Heart left ventricle (tissue), 16 donors: ENCODE measurements at regions not wholly inside any gene's neighbourhood (a gene's known extent, or its start where the extent isn't known, plus 50 kb on each side); places are given as distances from the start of the nearest gene placed in this dataset.

Source experiments
- ATAC-seq, 4 donors: fragments of 200-7000 bp; cut with Tn5 transposase; one replicate each; pipeline ENCODE4 v1.9.1; 2020 to 2022; ENCODE audit warnings: moderate library complexity in 4 of 4, mild to moderate bottlenecking in 3 of 4, moderate number of reproducible peaks in 1 of 4
- DNase-seq, 5 donors: peaks; one replicate each; pipeline ENCODE4 v3.0.0-alpha.2; 2020
- H3K27ac ChIP-seq, 12 donors: fragments of 200-600 bp; sonication (generic) in 4 of 12; one replicate each; pipeline versions ENCODE4 v1.5.0 to v1.8.0; 2016 to 2022; ENCODE audit warnings: mild to moderate bottlenecking in 2 of 12
- H3K27me3 ChIP-seq, 9 donors: fragments of 200-600 bp; sonication (generic) in 2 of 9; one replicate each; pipeline versions ENCODE4 v1.5.1 to v1.8.0; 2016 to 2022; ENCODE audit warnings: mild to moderate bottlenecking in 3 of 9
- H3K36me3 ChIP-seq, 9 donors: fragments of 200-600 bp; sonication (generic) in 2 of 9; one replicate each; pipeline versions ENCODE4 v1.5.0 to v1.8.0; 2018 to 2022; ENCODE audit warnings: mild to moderate bottlenecking in 2 of 9
- H3K4me1 ChIP-seq, 12 donors: fragments of 200-600 bp; sonication (generic) in 4 of 12; one replicate each; pipeline versions ENCODE4 v1.5.0 to v1.8.0; 2016 to 2022; ENCODE audit warnings: mild to moderate bottlenecking in 3 of 12
- H3K4me3 ChIP-seq, 12 donors: fragments of 200-600 bp; sonication (generic) in 4 of 12; one replicate each; pipeline versions ENCODE4 v1.5.0 to v1.8.0; 2017 to 2022; ENCODE audit warnings: mild to moderate bottlenecking in 9 of 12, moderate library complexity in 4 of 12
- H3K9me3 ChIP-seq, 12 donors: fragments of 200-600 bp; sonication (generic) in 4 of 12; one replicate each; pipeline versions ENCODE4 v1.5.0 to v1.8.0; 2016 to 2022; ENCODE audit warnings: mild to moderate bottlenecking in 1 of 12
- CTCF ChIP-seq, 12 donors: fragments of 200-600 bp; sonication (generic) in 4 of 12; IDR thresholded peaks; one replicate each; pipeline versions ENCODE4 v1.5.0 to v1.8.0; 2018 to 2022; ENCODE audit warnings: antibody characterized with exemption in 12 of 12, mild to moderate bottlenecking in 5 of 12
- POLR2A ChIP-seq, 2 donors: fragments of 450-650 bp; IDR thresholded peaks; one replicate each; pipeline ENCODE4 v1.6.1; 2017; ENCODE audit warnings: antibody characterized with exemption in 2 of 2, mild to moderate bottlenecking in 2 of 2, moderate library complexity in 2 of 2
- WGBS, 4 donors: extraction: QIAGEN DNeasy Blood & Tissue Kit in 2 of 4; methylation state at CpG; one replicate each; pipeline versions ENCODE4 v1.1.5 to v1.1.7; 2013 to 2018; 5-methylcytosine and 5-hydroxymethylcytosine counted together
- intact Hi-C, 10 donors: fragments of 100-400 bp; cut with DNase I; formaldehyde crosslinking; loops; one replicate each; pipeline versions ENCODE4 v1.11.1 to v1.14.2; 2022
- donor health status: ischemic (EF 13 %, LVEDD 7.1; RV severe dilation, severe dysfunction).
- donor health status: healthy with polysubstance abuse.
- donor health status: DM: no; HTN: yes; CAD: no.
- donor health status: DM: no; HTN: no; CAD: no.
- donor health status: ischemic (EF 25% LVEDD 6.9; RV normal size, moderate dysfunction).
- donor health status: ischemic (EF 25% LVEDD 5.7; RV mildly dilated, moderate dysfunction).
- donor health status: healthy.
- donor health status: DM: yes; HTN: yes; CAD: no.
- donor health status: ischemic (EF 35%, LVEDD 5.7; RV mildly dilated, moderate dysfunction).
- donor health status: nonischemic (EF 11% LVEDD 7.7; RV severe dilation, severe dysfunction).
- donor health status: DM: yes; HTN: yes; CAD: no.
- donor health status: PGD.
- donor health status: ischemic (EF 29% LVEDD 5.4; RV normal size, mild dysfunction).
- donor health status: nonischemic (EF 23%, LVEDD 6.1; RV moderate dilation, normal function).

GRCh38 chr15:47434596-47434995, 282.7 kb upstream of the SEMA6D start:
- no peak overlapping the region for H3K27ac ChIP-seq
- no peaks in the 10 kb centered on the region for H3K27me3 ChIP-seq
- 93 to 98% (median 98%) methylated on average over 2 of the region's 2 CpGs for WGBS, 4 donors
- H3K9me3 ChIP-seq: no peaks in the 10 kb centered on the region
- no peak for DNase-seq
- no peak for ATAC-seq
- H3K4me3 ChIP-seq: no peak overlapping the region
- intact Hi-C loops: no loop called here
- TF ChIP-seq POLR2A (IDR thresholded peaks at IDR 0.05) (no peak), CTCF (IDR thresholded peaks at IDR 0.05) (no peak)
- no peaks in the 10 kb centered on the region for H3K36me3 ChIP-seq
- peaks cover 0 to 11% (median 5%) of the 10 kb centered on the region in 12 donors for H3K4me1 ChIP-seq

- intact Hi-C loops: loop anchor here in 1 of 10 donors (5.0 kb wide), 1 partner anchor 40 kb away; no protein-coding TSS in a partner anchor
- DNase-seq: no peak
- no peaks in the 10 kb centered on the region for H3K36me3 ChIP-seq
- no peaks in the 10 kb centered on the region for H3K9me3 ChIP-seq
- no peak for ATAC-seq
- no peaks in the 10 kb centered on the region for H3K27me3 ChIP-seq
- TF ChIP-seq POLR2A (IDR thresholded peaks at IDR 0.05): no peak
- TF ChIP-seq CTCF (IDR thresholded peaks at IDR 0.05): no peak
- H3K27ac ChIP-seq: no peak overlapping the region
- no peak overlapping the region for H3K4me3 ChIP-seq
- H3K4me1 ChIP-seq: peaks cover 0 to 16% (median 5%) of the 10 kb centered on the region in 12 donors
Observed at GRCh38 chr15:47437491-47437890, 279.8 kb upstream of the SEMA6D start.

GRCh38 chr15:47439146-47440111, 277.9 kb upstream of the SEMA6D start:
- H3K27ac ChIP-seq: peak overlapping the region in 7 of 12 donors; percentile 1 to 41 (median 10)
- WGBS, 4 donors: 36 to 51% (median 44%) methylated on average over 5 of the region's 5 CpGs
- ATAC-seq (peak in 1 of 4 donors; percentile 36), DNase-seq (no peak)
- intact Hi-C loops: loop anchor here in 1 of 10 donors (5.0 kb wide), 1 partner anchor 42 kb away; no protein-coding TSS in a partner anchor
- TF ChIP-seq POLR2A (IDR thresholded peaks at IDR 0.05): no peak
- TF ChIP-seq CTCF (IDR thresholded peaks at IDR 0.05): no peak
- no peaks in the 10 kb centered on the region for H3K27me3 ChIP-seq
- no peak overlapping the region for H3K4me3 ChIP-seq
- H3K4me1 ChIP-seq: peaks cover 0 to 16% (median 5%) of the 10 kb centered on the region in 12 donors
- H3K9me3 ChIP-seq: peaks cover 0 to under 1% (median 0%) of the 10 kb centered on the region in 12 donors
- H3K36me3 ChIP-seq: no peaks in the 10 kb centered on the region

GRCh38 chr15:47442371-47442770, 274.9 kb upstream of the SEMA6D start:
- ATAC-seq (no peak), DNase-seq (no peak)
- WGBS, 4 donors: 90 to 100% (median 96%) methylated on average over 1 of the region's 1 CpG
- peaks cover 0 to 6% (median 0%) of the 10 kb centered on the region in 12 donors for H3K9me3 ChIP-seq
- no peaks in the 10 kb centered on the region for H3K27me3 ChIP-seq
- no peak overlapping the region for H3K27ac ChIP-seq
- H3K4me1 ChIP-seq: peaks cover 0 to 16% (median 5%) of the 10 kb centered on the region in 12 donors
- intact Hi-C loops: no loop called here
- H3K4me3 ChIP-seq: no peak overlapping the region
- H3K36me3 ChIP-seq: no peaks in the 10 kb centered on the region
- TF ChIP-seq CTCF (IDR thresholded peaks at IDR 0.05) (no peak), POLR2A (IDR thresholded peaks at IDR 0.05) (no peak)
